Smooth muscle cell (in vitro differentiated cells): ENCODE measurements at regions not wholly inside any gene's neighbourhood (a gene's known extent, or its start where the extent isn't known, plus 50 kb on each side); places are given as distances from the start of the nearest gene placed in this dataset.
"Not testable (repeated sequence)": the region's sequence is repeated elsewhere in the genome, so short reads cannot be mapped to it uniquely, and the experiment has no call there.

Source experiments
- DNase-seq: peaks from one replicate; lab custom pipeline; 2025; ENCODE audit not compliant: unreplicated experiment; lab: John Stamatoyannopoulos, UW
- H2AFZ ChIP-seq: fragments of 200-600 bp; sonication (generic); 2 replicates; pipeline ENCODE4 v1.6.0; 2016; ENCODE audit warnings: antibody characterized with exemption, low read depth, mild to moderate bottlenecking
- H3F3A ChIP-seq: fragments of 200-600 bp; sonication (generic); 2 replicates; pipeline ENCODE4 v1.6.0; 2017; ENCODE audit warnings: antibody characterized with exemption, low read depth
- H3K27ac ChIP-seq: fragments of 200-600 bp; sonication (generic); 2 replicates; pipeline ENCODE4 v1.5.1; 2016; ENCODE audit warnings: low read depth, mild to moderate bottlenecking
- H3K27me3 ChIP-seq: fragments of 200-600 bp; sonication (generic); 2 replicates; pipeline ENCODE4 v1.6.1; 2016; ENCODE audit warnings: low read depth, mild to moderate bottlenecking
- H3K36me3 ChIP-seq: fragments of 200-600 bp; sonication (generic); 2 replicates; pipeline ENCODE4 v1.5.1; 2016; ENCODE audit warnings: low read depth
- H3K4me1 ChIP-seq: fragments of 200-600 bp; sonication (generic); 2 replicates; pipeline ENCODE4 v1.5.1; 2016; ENCODE audit warnings: low read depth
- H3K4me2 ChIP-seq: fragments of 200-600 bp; sonication (generic); 2 replicates; pipeline ENCODE4 v1.6.0; 2016; ENCODE audit warnings: mild to moderate bottlenecking
- H3K4me3 ChIP-seq: fragments of 200-600 bp; sonication (generic); 2 replicates; pipeline ENCODE4 v1.5.1; 2016; ENCODE audit warnings: mild to moderate bottlenecking
- H3K79me2 ChIP-seq: fragments of 200-600 bp; sonication (generic); 2 replicates; pipeline ENCODE4 v1.6.0; 2016; ENCODE audit warnings: low read depth, mild to moderate bottlenecking
- H3K9ac ChIP-seq: fragments of 200-600 bp; sonication (generic); 2 replicates; pipeline ENCODE4 v1.6.0; 2016; ENCODE audit warnings: low read depth
- H3K9me3 ChIP-seq: fragments of 200-600 bp; sonication (generic); replicated peaks from 2 replicates; pipeline ENCODE4 v1.5.1; 2016; ENCODE audit warnings: low read depth
- H4K20me1 ChIP-seq: fragments of 200-600 bp; sonication (generic); 2 replicates; pipeline ENCODE4 v1.6.0; 2016; ENCODE audit warnings: low read depth
- WGBS: methylation state at CpG from one replicate; pipeline ENCODE4 v1.1.7; 2016; ENCODE audit warnings: low lambda C conversion rate; 5-methylcytosine and 5-hydroxymethylcytosine counted together
- TF ChIP-seq, protein P1 (sequence below): fragments of 200-600 bp; sonication (generic); IDR thresholded peaks from 2 replicates; pipeline ENCODE4 v1.5.1; 2017; ENCODE audit warnings: borderline replicate concordance, mild to moderate bottlenecking, antibody characterized with exemption; ENCODE audit not compliant: insufficient read depth, poor library complexity, severe bottlenecking

DNA sequence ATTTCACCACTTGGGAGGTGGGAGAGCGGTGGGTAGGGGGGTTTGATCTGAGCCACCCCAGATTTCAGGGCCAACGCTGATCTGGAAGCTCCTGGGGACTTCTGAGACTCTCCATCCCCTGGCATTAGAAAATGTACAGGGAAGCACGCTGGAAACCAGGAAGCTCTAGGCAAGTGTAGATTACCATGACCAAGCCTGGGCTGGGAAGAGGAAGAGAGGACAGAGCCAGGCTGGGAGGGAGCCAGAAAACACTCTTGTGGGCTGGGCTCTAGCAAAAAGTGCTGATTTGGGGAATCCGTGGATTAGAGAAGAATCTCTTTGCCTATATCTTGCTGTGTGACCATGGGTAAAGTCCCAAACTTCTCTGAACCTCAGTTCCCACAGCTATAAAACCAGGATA lies 236.7 kb downstream of the BCL11B start:
- Histone ChIP-seq H3K9me3 (no peaks in the 10 kb centered on the region), H3K79me2 (no peaks in the 10 kb centered on the region), H3K36me3 (no peaks in the 10 kb centered on the region), H3K4me3 (no peak overlapping the region), H4K20me1 (no peaks in the 10 kb centered on the region), H3K4me2 (no peak overlapping the region), H3F3A (no peaks in the 10 kb centered on the region), H3K27me3 (no peaks in the 10 kb centered on the region), H2AFZ (no peak overlapping the region), H3K4me1 (peaks cover 10% of the 10 kb centered on the region), H3K27ac (no peak overlapping the region), H3K9ac (no peak overlapping the region)
- 81% methylated on average over 4 of the region's 4 CpGs for WGBS
- TF ChIP-seq, protein P1, sequence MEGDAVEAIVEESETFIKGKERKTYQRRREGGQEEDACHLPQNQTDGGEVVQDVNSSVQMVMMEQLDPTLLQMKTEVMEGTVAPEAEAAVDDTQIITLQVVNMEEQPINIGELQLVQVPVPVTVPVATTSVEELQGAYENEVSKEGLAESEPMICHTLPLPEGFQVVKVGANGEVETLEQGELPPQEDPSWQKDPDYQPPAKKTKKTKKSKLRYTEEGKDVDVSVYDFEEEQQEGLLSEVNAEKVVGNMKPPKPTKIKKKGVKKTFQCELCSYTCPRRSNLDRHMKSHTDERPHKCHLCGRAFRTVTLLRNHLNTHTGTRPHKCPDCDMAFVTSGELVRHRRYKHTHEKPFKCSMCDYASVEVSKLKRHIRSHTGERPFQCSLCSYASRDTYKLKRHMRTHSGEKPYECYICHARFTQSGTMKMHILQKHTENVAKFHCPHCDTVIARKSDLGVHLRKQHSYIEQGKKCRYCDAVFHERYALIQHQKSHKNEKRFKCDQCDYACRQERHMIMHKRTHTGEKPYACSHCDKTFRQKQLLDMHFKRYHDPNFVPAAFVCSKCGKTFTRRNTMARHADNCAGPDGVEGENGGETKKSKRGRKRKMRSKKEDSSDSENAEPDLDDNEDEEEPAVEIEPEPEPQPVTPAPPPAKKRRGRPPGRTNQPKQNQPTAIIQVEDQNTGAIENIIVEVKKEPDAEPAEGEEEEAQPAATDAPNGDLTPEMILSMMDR, result no peak
- no peak for DNase-seq

DNA sequence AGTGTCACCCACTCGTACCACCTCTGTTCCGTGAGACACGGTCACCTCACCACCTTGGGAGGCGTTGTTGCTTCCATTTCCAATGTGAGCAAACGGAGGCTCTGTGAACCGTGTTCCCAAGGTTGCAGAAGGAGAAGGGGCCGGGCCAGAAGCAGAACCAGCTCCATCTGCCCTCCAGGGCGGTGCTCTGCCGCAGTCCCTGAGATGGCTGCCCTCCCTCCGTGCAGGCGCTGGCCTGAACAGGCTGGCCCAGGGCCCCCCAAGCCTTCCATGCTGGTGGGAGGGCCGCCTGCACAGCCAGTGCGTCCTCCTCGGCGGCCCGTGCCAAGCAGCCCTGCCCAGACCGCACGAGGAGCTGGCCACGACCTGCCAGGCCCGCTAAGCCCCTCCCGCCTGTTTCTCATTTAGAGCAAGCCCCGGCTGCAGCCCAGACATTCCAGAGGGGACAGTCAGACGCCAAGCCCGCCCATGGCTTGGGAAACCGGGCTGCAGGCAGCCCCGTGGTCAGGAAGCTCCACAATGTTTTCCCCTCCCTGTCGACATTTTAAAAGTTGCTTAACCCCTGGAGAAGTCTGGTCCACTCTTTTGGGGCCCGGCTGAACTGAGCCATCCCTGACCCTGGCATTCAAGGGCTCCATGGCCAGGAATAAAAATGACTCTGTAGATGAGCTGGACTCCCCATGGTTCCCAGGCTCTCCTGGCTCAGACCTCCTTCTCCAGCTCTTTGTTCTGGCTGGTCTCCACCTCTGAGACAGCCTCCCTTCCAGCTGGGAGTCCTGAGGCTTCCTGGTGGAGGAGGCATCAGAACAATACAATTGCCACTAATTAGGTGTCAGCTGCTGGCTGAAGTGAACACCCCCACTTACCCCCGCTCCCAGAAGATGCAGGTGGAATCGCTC lies 236.0 kb downstream of the BCL11B start:
- Histone ChIP-seq H3K27ac (peak overlapping the region; percentile 89), H3K4me3 (no peak overlapping the region), H3K36me3 (no peaks in the 10 kb centered on the region), H3K4me2 (peak overlapping the region; percentile 67), H3K4me1 (peaks cover 10% of the 10 kb centered on the region), H4K20me1 (no peaks in the 10 kb centered on the region), H2AFZ (peak overlapping the region; percentile 3), H3K9ac (peak overlapping the region; percentile 62), H3F3A (no peaks in the 10 kb centered on the region), H3K27me3 (no peaks in the 10 kb centered on the region), H3K9me3 (no peaks in the 10 kb centered on the region), H3K79me2 (no peaks in the 10 kb centered on the region)
- TF ChIP-seq, protein P1, result peak; percentile 10
- WGBS, result 33% methylated on average over 25 of the region's 30 CpGs
- peak; percentile 63 for DNase-seq

DNA sequence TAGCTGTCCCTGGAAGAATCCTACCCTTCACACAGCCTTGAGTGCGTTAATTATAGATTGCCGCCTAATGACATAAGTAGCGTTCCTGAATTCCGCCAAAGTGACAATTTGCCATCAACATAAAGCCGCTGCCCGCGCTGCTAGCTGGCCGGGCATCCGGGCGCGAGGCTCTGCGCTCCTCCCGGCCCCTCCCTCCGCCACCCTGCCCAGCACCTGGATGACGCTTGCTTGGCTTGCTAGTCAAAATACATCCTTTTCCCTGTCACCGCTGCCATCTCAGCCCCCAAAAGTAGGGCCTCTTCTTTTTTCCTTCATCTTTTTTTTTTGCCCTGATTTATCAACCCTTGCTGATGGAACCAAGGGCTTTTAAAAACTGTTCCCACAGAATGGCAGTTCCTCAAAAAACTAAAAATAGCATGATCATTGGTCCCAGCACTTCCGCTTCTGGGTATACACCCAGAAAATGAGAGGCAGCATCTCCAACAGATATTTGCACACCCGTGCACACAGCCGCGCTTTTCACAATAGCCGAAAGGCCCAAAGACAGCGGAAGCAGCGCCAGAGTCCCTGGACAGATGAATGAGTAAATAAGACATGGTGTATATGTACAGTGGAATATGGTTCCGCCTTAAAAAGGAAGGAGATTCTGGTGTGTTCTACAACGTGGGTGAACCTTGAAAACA lies 235.2 kb downstream of the BCL11B start:
- DNase-seq, result no peak
- H3K36me3 ChIP-seq, result no peaks in the 10 kb centered on the region
- no peaks in the 10 kb centered on the region for H3F3A ChIP-seq
- peak overlapping the region; percentile 67 for H3K4me2 ChIP-seq
- peak overlapping the region; percentile 3 for H2AFZ ChIP-seq
- WGBS, result 87% methylated on average over 25 of the region's 25 CpGs
- H3K4me1 ChIP-seq, result peaks cover 10% of the 10 kb centered on the region
- H3K9me3 ChIP-seq, result no peaks in the 10 kb centered on the region
- no peaks in the 10 kb centered on the region for H3K27me3 ChIP-seq
- H3K79me2 ChIP-seq, result no peaks in the 10 kb centered on the region
- peak overlapping the region; percentile 89 for H3K27ac ChIP-seq
- peak overlapping the region; percentile 62 for H3K9ac ChIP-seq
- no peak overlapping the region for H3K4me3 ChIP-seq
- H4K20me1 ChIP-seq, result no peaks in the 10 kb centered on the region
- TF ChIP-seq, protein P1, result no peak

DNA sequence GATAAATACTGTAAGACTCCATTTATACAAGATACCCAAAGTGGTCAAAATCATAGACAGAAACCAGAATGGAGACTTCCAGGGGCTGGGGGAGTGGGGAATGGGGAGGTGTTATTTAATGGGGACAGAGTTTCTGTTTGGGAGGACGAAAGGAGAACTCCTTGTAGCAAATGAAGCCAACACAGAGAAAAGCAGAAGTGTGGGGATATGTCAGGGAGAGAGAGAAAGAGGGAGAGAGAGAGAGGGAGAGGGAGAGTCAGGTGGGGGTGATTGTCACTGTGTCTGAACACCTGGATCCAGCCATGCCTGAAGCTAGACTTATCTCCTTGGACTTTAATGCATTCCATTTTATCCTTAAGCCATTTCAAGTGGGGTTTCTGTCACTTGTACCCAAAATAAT lies 234.7 kb downstream of the BCL11B start:
- not testable (repeated sequence) for H3K36me3 ChIP-seq, H3K27ac ChIP-seq, H3K27me3 ChIP-seq, H3K4me2 ChIP-seq, H3K9me3 ChIP-seq, DNase-seq, H4K20me1 ChIP-seq, H3K4me3 ChIP-seq, H2AFZ ChIP-seq, H3K9ac ChIP-seq, H3K79me2 ChIP-seq, H3F3A ChIP-seq
- WGBS, result 100% methylated on average over 1 of the region's 1 CpG
- peaks cover 10% of the 10 kb centered on the region for H3K4me1 ChIP-seq
